ENCODE measurements at regions not wholly inside any gene's neighbourhood (a gene's known extent, or its start where the extent isn't known, plus 50 kb on each side); places are given as distances from the start of the nearest gene placed in this dataset.

- H3K36me3 ChIP-seq = no peaks in the 10 kb centered on the region
- H3K4me1 ChIP-seq = no peaks in the 10 kb centered on the region
- FAIRE-seq (no peak), DNase-seq (no peak), ATAC-seq (no peak)
- no peak overlapping the region for H3K4me3 ChIP-seq
- intact Hi-C loops (cut with DNase I) = no loop called here
- WGBS, 2 donors = 41 to 44% methylated on average over 4 of the region's 4 CpGs
- no peak for TF ChIP-seq CTCF (IDR thresholded peaks at IDR 0.05)
- no peaks in the 10 kb centered on the region for H3K9me3 ChIP-seq
- H3K27ac ChIP-seq = no peak overlapping the region
- peaks cover 0 to 5% (median 0%) of the 10 kb centered on the region in 4 donors for H3K27me3 ChIP-seq
These were observed 83.0 kb upstream of the FAM180A start for GRCh38 chr7:135831455-135832195.

GRCh38 chr7:135828604-135829003 is 80.0 kb upstream of the FAM180A start:
- Histone ChIP-seq H3K27me3 (no peaks in the 10 kb centered on the region), H3K4me3 (no peak overlapping the region), H3K9me3 (no peaks in the 10 kb centered on the region), H3K27ac (no peak overlapping the region), H3K4me1 (no peaks in the 10 kb centered on the region), H3K36me3 (no peaks in the 10 kb centered on the region)
- DNase-seq = no peak
- no peak for ATAC-seq
- 82 to 92% methylated on average over 9 of the region's 9 CpGs for WGBS, 2 donors
- intact Hi-C loops (cut with DNase I) = no loop called here
- no peak for TF ChIP-seq CTCF (IDR thresholded peaks at IDR 0.05)
- no peak for FAIRE-seq

- Histone ChIP-seq H3K27ac (no peak overlapping the region), H3K27me3 (no peaks in the 10 kb centered on the region), H3K9me3 (no peaks in the 10 kb centered on the region), H3K36me3 (no peaks in the 10 kb centered on the region), H3K4me1 (no peaks in the 10 kb centered on the region), H3K4me3 (no peak overlapping the region)
- no peak for ATAC-seq
- intact Hi-C loops (cut with DNase I) = no loop called here
- WGBS, 2 donors = 43 to 44% methylated on average over 2 of the region's 2 CpGs
- no peak for DNase-seq
- TF ChIP-seq CTCF (IDR thresholded peaks at IDR 0.05) = no peak
- FAIRE-seq = no peak
These were observed 78.8 kb upstream of the FAM180A start for GRCh38 chr7:135827391-135827790.

GRCh38 chr7:135825406-135825805 is 76.8 kb upstream of the FAM180A start:
- no peaks in the 10 kb centered on the region for H3K4me1 ChIP-seq
- intact Hi-C loops (cut with DNase I) = no loop called here
- ATAC-seq (no peak), DNase-seq (no peak), FAIRE-seq (no peak)
- H3K27me3 ChIP-seq = no peaks in the 10 kb centered on the region
- WGBS, 2 donors = 73 to 78% methylated on average over 9 of the region's 9 CpGs
- no peaks in the 10 kb centered on the region for H3K9me3 ChIP-seq
- H3K27ac ChIP-seq = no peak overlapping the region
- no peak for TF ChIP-seq CTCF (IDR thresholded peaks at IDR 0.05)
- no peak overlapping the region for H3K4me3 ChIP-seq
- H3K36me3 ChIP-seq = no peaks in the 10 kb centered on the region

- no peak for ATAC-seq
- DNase-seq = no peak
- no peak for TF ChIP-seq CTCF (IDR thresholded peaks at IDR 0.05)
- no peaks in the 10 kb centered on the region for H3K4me1 ChIP-seq
- intact Hi-C loops (cut with DNase I) = no loop called here
- WGBS, 2 donors = 73 to 74% methylated on average over 6 of the region's 6 CpGs
- no peaks in the 10 kb centered on the region for H3K9me3 ChIP-seq
- FAIRE-seq = no peak
- no peak overlapping the region for H3K27ac ChIP-seq
- H3K4me3 ChIP-seq = no peak overlapping the region
- H3K36me3 ChIP-seq = no peaks in the 10 kb centered on the region
- H3K27me3 ChIP-seq = no peaks in the 10 kb centered on the region
These were observed 73.8 kb upstream of the FAM180A start for GRCh38 chr7:135822376-135822775.

Data from pancreas (tissue), 10 donors.